ENCODE measurements at regions not wholly inside any gene's neighbourhood (a gene's known extent, or its start where the extent isn't known, plus 50 kb on each side); places are given as distances from the start of the nearest gene placed in this dataset.

DNA sequence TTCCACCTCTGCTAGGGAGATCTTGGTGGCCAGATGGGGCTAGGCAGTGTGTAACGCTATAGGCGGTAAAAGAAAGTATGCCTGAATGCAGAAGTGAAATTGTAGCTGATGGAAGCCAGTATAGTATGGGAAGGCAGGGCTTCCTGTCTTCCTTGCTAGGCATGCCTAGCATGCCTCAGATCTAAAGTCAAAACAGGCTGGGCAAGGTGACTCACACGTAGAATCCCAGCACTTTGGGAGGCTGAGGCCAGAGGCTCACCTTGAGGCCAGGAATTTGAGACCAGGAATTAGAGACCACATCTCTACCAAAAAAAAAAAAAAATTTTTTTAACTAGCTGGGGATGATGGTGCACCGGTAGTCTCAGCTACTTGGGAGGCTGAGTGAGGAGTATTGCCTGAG lies 281.7 kb upstream of the MTNR1B start:
- no peak for TF ChIP-seq EP300 (IDR thresholded peaks at IDR 0.05; ENCODE audit: low read depth)
- TF ChIP-seq, protein P1, sequence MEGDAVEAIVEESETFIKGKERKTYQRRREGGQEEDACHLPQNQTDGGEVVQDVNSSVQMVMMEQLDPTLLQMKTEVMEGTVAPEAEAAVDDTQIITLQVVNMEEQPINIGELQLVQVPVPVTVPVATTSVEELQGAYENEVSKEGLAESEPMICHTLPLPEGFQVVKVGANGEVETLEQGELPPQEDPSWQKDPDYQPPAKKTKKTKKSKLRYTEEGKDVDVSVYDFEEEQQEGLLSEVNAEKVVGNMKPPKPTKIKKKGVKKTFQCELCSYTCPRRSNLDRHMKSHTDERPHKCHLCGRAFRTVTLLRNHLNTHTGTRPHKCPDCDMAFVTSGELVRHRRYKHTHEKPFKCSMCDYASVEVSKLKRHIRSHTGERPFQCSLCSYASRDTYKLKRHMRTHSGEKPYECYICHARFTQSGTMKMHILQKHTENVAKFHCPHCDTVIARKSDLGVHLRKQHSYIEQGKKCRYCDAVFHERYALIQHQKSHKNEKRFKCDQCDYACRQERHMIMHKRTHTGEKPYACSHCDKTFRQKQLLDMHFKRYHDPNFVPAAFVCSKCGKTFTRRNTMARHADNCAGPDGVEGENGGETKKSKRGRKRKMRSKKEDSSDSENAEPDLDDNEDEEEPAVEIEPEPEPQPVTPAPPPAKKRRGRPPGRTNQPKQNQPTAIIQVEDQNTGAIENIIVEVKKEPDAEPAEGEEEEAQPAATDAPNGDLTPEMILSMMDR (IDR thresholded peaks at IDR 0.05), result no peak
- no peak for TF ChIP-seq POLR2A (IDR thresholded peaks at IDR 0.05)
- TF ChIP-seq POLR2AphosphoS5 (IDR thresholded peaks at IDR 0.05), result no peak

All from transverse colon (tissue), 4 donors.